BLaER1 (cell line): ENCODE measurements at regions not wholly inside any gene's neighbourhood (a gene's known extent, or its start where the extent isn't known, plus 50 kb on each side); places are given as distances from the start of the nearest gene placed in this dataset.
"Not testable (repeated sequence)": the region's sequence is repeated elsewhere in the genome, so short reads cannot be mapped to it uniquely, and the experiment has no call there.

ENCODE experiments used
- H3K27ac ChIP-seq: shearing (Covaris generic); formaldehyde crosslinking; 2 replicates; pipeline ENCODE4 v1.8.1; 2022
- H3K27me3 ChIP-seq: shearing (Covaris generic); formaldehyde crosslinking; 2 replicates; pipeline ENCODE4 v1.8.1; 2022
- H3K36me3 ChIP-seq: shearing (Covaris generic); formaldehyde crosslinking; 2 replicates; pipeline ENCODE4 v1.8.1; 2022
- H3K4me1 ChIP-seq: shearing (Covaris generic); formaldehyde crosslinking; 2 replicates; pipeline ENCODE4 v1.8.1; 2022
- H3K4me2 ChIP-seq: shearing (Covaris generic); formaldehyde crosslinking; 2 replicates; pipeline ENCODE4 v1.8.1; 2022
- H3K4me3 ChIP-seq: shearing (Covaris generic); formaldehyde crosslinking; 2 replicates; pipeline ENCODE4 v1.8.1; 2022
- H3K9ac ChIP-seq: shearing (Covaris generic); formaldehyde crosslinking; 2 replicates; pipeline ENCODE4 v1.8.1; 2022
- H3K9me3 ChIP-seq: shearing (Covaris generic); formaldehyde crosslinking; 2 replicates; pipeline ENCODE4 v1.8.1; 2022
- H4K20me1 ChIP-seq: shearing (Covaris generic); formaldehyde crosslinking; 2 replicates; pipeline ENCODE4 v1.8.1; 2022
- Cebpa-rat ChIP-seq: shearing (Covaris generic); IDR thresholded peaks from 2 replicates; pipeline ENCODE4 v1.8.1; 2022

- Histone ChIP-seq H3K4me2 (no peak overlapping the region), H3K27ac (no peak overlapping the region), H3K4me3 (no peak overlapping the region), H3K9ac (no peak overlapping the region), H4K20me1 (no peaks in the 10 kb centered on the region), H3K36me3 (no peaks in the 10 kb centered on the region), H3K27me3 (no peaks in the 10 kb centered on the region), H3K9me3 (0 out of 2 replicates have a peak, but pooled peaks cover under 1% of the 10 kb centered on the region), H3K4me1 (no peaks in the 10 kb centered on the region)
- no peak for TF ChIP-seq Cebpa-rat
These were observed 442.4 kb upstream of the GRM7 start for GRCh38 chr3:6418485-6418884.

- no peaks in the 10 kb centered on the region for H3K27me3 ChIP-seq
- H4K20me1 ChIP-seq, result no peaks in the 10 kb centered on the region
- TF ChIP-seq Cebpa-rat, result no peak
- H3K27ac ChIP-seq, result no peak overlapping the region
- H3K4me2 ChIP-seq, result no peak overlapping the region
- H3K9me3 ChIP-seq, result peaks cover 28% of the 10 kb centered on the region
- H3K4me3 ChIP-seq, result no peak overlapping the region
- H3K4me1 ChIP-seq, result no peaks in the 10 kb centered on the region
- H3K36me3 ChIP-seq, result no peaks in the 10 kb centered on the region
- no peak overlapping the region for H3K9ac ChIP-seq
These were observed 439.1 kb upstream of the GRM7 start for GRCh38 chr3:6421666-6422445.

- no peaks in the 10 kb centered on the region for H4K20me1 ChIP-seq
- no peaks in the 10 kb centered on the region for H3K27me3 ChIP-seq
- no peak overlapping the region for H3K4me3 ChIP-seq
- no peak overlapping the region for H3K27ac ChIP-seq
- no peak for TF ChIP-seq Cebpa-rat
- H3K36me3 ChIP-seq, result no peaks in the 10 kb centered on the region
- H3K9ac ChIP-seq, result no peak overlapping the region
- H3K4me1 ChIP-seq, result no peaks in the 10 kb centered on the region
- no peak overlapping the region for H3K4me2 ChIP-seq
- H3K9me3 ChIP-seq, result peaks cover 28% of the 10 kb centered on the region
These were observed 435.6 kb upstream of the GRM7 start for GRCh38 chr3:6425289-6425820.

GRCh38 chr3:6428276-6428675, 432.6 kb upstream of the GRM7 start:
- peaks cover 28% of the 10 kb centered on the region for H3K9me3 ChIP-seq
- not testable (repeated sequence) for H3K4me3 ChIP-seq, H3K27ac ChIP-seq, H3K4me1 ChIP-seq, H3K36me3 ChIP-seq, H3K4me2 ChIP-seq, H3K27me3 ChIP-seq, H4K20me1 ChIP-seq, H3K9ac ChIP-seq

- no peak overlapping the region for H3K4me3 ChIP-seq
- H3K9ac ChIP-seq, result no peak overlapping the region
- H3K27ac ChIP-seq, result no peak overlapping the region
- no peak overlapping the region for H3K4me2 ChIP-seq
- H4K20me1 ChIP-seq, result no peaks in the 10 kb centered on the region
- no peaks in the 10 kb centered on the region for H3K36me3 ChIP-seq
- H3K27me3 ChIP-seq, result no peaks in the 10 kb centered on the region
- no peak for TF ChIP-seq Cebpa-rat
- H3K9me3 ChIP-seq, result no peaks in the 10 kb centered on the region
- no peaks in the 10 kb centered on the region for H3K4me1 ChIP-seq
These were observed 425.0 kb upstream of the GRM7 start for GRCh38 chr3:6435951-6436350.

GRCh38 chr3:6437631-6438030, 423.3 kb upstream of the GRM7 start:
- Histone ChIP-seq H4K20me1 (no peaks in the 10 kb centered on the region), H3K4me1 (no peaks in the 10 kb centered on the region), H3K4me2 (no peak overlapping the region), H3K9me3 (no peaks in the 10 kb centered on the region), H3K27ac (no peak overlapping the region), H3K9ac (no peak overlapping the region), H3K36me3 (no peaks in the 10 kb centered on the region), H3K27me3 (no peaks in the 10 kb centered on the region), H3K4me3 (no peak overlapping the region)
- no peak for TF ChIP-seq Cebpa-rat

GRCh38 chr3:6438031-6438430, 422.9 kb upstream of the GRM7 start:
- Histone ChIP-seq H3K27me3 (no peaks in the 10 kb centered on the region), H3K4me1 (no peaks in the 10 kb centered on the region), H4K20me1 (no peaks in the 10 kb centered on the region), H3K9ac (no peak overlapping the region), H3K27ac (no peak overlapping the region), H3K9me3 (no peaks in the 10 kb centered on the region), H3K4me3 (no peak overlapping the region), H3K36me3 (no peaks in the 10 kb centered on the region), H3K4me2 (no peak overlapping the region)
- no peak for TF ChIP-seq Cebpa-rat

- Histone ChIP-seq H3K27ac (no peak overlapping the region), H3K9ac (no peak overlapping the region), H3K4me2 (no peak overlapping the region), H3K36me3 (no peaks in the 10 kb centered on the region), H3K9me3 (no peaks in the 10 kb centered on the region), H3K4me3 (no peak overlapping the region), H3K4me1 (no peaks in the 10 kb centered on the region), H3K27me3 (no peaks in the 10 kb centered on the region), H4K20me1 (no peaks in the 10 kb centered on the region)
- TF ChIP-seq Cebpa-rat, result no peak
These were observed 421.7 kb upstream of the GRM7 start for GRCh38 chr3:6439226-6439625.

GRCh38 chr3:6439824-6440223, 421.1 kb upstream of the GRM7 start:
- H3K9me3 ChIP-seq, result no peaks in the 10 kb centered on the region
- H3K4me2 ChIP-seq, result no peak overlapping the region
- no peaks in the 10 kb centered on the region for H4K20me1 ChIP-seq
- no peak overlapping the region for H3K9ac ChIP-seq
- no peak for TF ChIP-seq Cebpa-rat
- H3K4me3 ChIP-seq, result no peak overlapping the region
- no peaks in the 10 kb centered on the region for H3K4me1 ChIP-seq
- no peaks in the 10 kb centered on the region for H3K27me3 ChIP-seq
- no peaks in the 10 kb centered on the region for H3K36me3 ChIP-seq
- H3K27ac ChIP-seq, result no peak overlapping the region

- Histone ChIP-seq H3K4me3 (no peak overlapping the region), H3K36me3 (no peaks in the 10 kb centered on the region), H4K20me1 (no peaks in the 10 kb centered on the region), H3K4me2 (no peak overlapping the region), H3K9me3 (no peaks in the 10 kb centered on the region), H3K27me3 (no peaks in the 10 kb centered on the region), H3K4me1 (no peaks in the 10 kb centered on the region), H3K27ac (no peak overlapping the region), H3K9ac (no peak overlapping the region)
- no peak for TF ChIP-seq Cebpa-rat
These were observed 415.8 kb upstream of the GRM7 start for GRCh38 chr3:6444888-6445658.
